Endodermal cell (in vitro differentiated cells): ENCODE measurements at regions not wholly inside any gene's neighbourhood (a gene's known extent, or its start where the extent isn't known, plus 50 kb on each side); places are given as distances from the start of the nearest gene placed in this dataset.

Source experiments
- DNase-seq: peaks from one replicate; pipeline ENCODE4 v3.0.0-alpha.2; 2017
- H3K27ac ChIP-seq: 2 replicates; pipeline ENCODE4 v1.5.1; 2013; ENCODE audit warnings: mild to moderate bottlenecking, low read depth, low read length, moderate library complexity
- H3K27me3 ChIP-seq: 2 replicates; pipeline ENCODE4 v1.6.1; 2013; ENCODE audit warnings: mild to moderate bottlenecking, low read length, moderate library complexity; ENCODE audit not compliant: insufficient read depth, control insufficient read depth, poor library complexity, severe bottlenecking
- H3K36me3 ChIP-seq: 2 replicates; pipeline ENCODE4 v1.7.0; 2013; ENCODE audit warnings: mild to moderate bottlenecking, low read length, moderate library complexity; ENCODE audit not compliant: control insufficient read depth, insufficient read depth
- H3K4me1 ChIP-seq: one replicate; pipeline ENCODE4 v1.7.0; 2013; ENCODE audit warnings: low read length; ENCODE audit not compliant: control insufficient read depth, insufficient read depth
- H3K4me3 ChIP-seq: 2 replicates; pipeline ENCODE4 v1.5.1; 2013; ENCODE audit warnings: mild to moderate bottlenecking, low read length, moderate library complexity
- H3K9ac ChIP-seq: 2 replicates; pipeline ENCODE4 v1.6.1; 2013; ENCODE audit warnings: mild to moderate bottlenecking, low read length, moderate library complexity; ENCODE audit not compliant: poor library complexity, severe bottlenecking; ENCODE audit errors: extremely low read depth
- H3K9me3 ChIP-seq: 2 replicates; pipeline ENCODE4 v1.6.1; 2013; ENCODE audit warnings: mild to moderate bottlenecking, low read length, moderate library complexity; ENCODE audit not compliant: control insufficient read depth
- H3K27ac Mint-ChIP-seq: 2 replicates; pipeline ENCODE4 v1.8.0; 2020; ENCODE audit warnings: mixed read lengths
- H3K27me3 Mint-ChIP-seq: 2 replicates; pipeline ENCODE4 v1.8.0; 2021; ENCODE audit warnings: mild to moderate bottlenecking, mixed read lengths; ENCODE audit not compliant: insufficient read depth
- H3K36me3 Mint-ChIP-seq: 2 replicates; pipeline ENCODE4 v1.8.0; 2020; ENCODE audit warnings: low read depth, mixed read lengths
- H3K4me1 Mint-ChIP-seq: 2 replicates; pipeline ENCODE4 v1.8.0; 2020; ENCODE audit warnings: mixed read lengths
- H3K4me3 Mint-ChIP-seq: 2 replicates; pipeline ENCODE4 v1.8.0; 2020; ENCODE audit warnings: mild to moderate bottlenecking, moderate library complexity, mixed read lengths
- H3K9me3 Mint-ChIP-seq: 2 replicates; pipeline ENCODE4 v1.8.0; 2020; ENCODE audit warnings: mild to moderate bottlenecking, mixed read lengths
- CTCF ChIP-seq: fragments of 200-600 bp; sonication (generic); conservative IDR thresholded peaks from 2 replicates; pipeline ENCODE4 v1.5.0; 2021; ENCODE audit warnings: antibody characterized with exemption, mild to moderate bottlenecking
- WGBS, 2 experiments: methylation state at CpG; one replicate each; pipeline versions ENCODE4 v1.1.5 to v1.1.7; 2013; ENCODE audit warnings: missing lambda C conversion rate in 2 of 2, mixed read lengths in 1 of 2; ENCODE audit not compliant: insufficient coverage in 1 of 2, insufficient read length in 1 of 2; 5-methylcytosine and 5-hydroxymethylcytosine counted together

- no peaks in the 10 kb centered on the region for H3K27me3 Mint-ChIP-seq
- H3K9me3 Mint-ChIP-seq: no peaks in the 10 kb centered on the region
- WGBS, 2 experiments: 92% methylated on average over 1 of the region's 1 CpG; no CpG with 5 or more reads in 1 of the 2 experiments
- TF ChIP-seq CTCF: no peak
- H3K9me3 ChIP-seq: no peaks in the 10 kb centered on the region
- no peak overlapping the region for H3K27ac ChIP-seq
- H3K36me3 Mint-ChIP-seq: no peaks in the 10 kb centered on the region
- H3K27me3 ChIP-seq: no peaks in the 10 kb centered on the region
- no peak overlapping the region for H3K27ac Mint-ChIP-seq
- no peaks in the 10 kb centered on the region for H3K4me1 ChIP-seq
- H3K4me3 ChIP-seq: no peak overlapping the region
- no peak overlapping the region for H3K9ac ChIP-seq
- H3K4me1 Mint-ChIP-seq: no peaks in the 10 kb centered on the region
- H3K4me3 Mint-ChIP-seq: no peak overlapping the region
- no peaks in the 10 kb centered on the region for H3K36me3 ChIP-seq
- DNase-seq: no peak
Observed at GRCh38 chr2:153027533-153027932, 309.1 kb downstream of the ARL6IP6 start.

- Mint-ChIP-seq H3K27me3 (no peaks in the 10 kb centered on the region), H3K36me3 (peaks cover 7% of the 10 kb centered on the region), H3K27ac (no peak overlapping the region), H3K4me3 (no peak overlapping the region), H3K9me3 (peaks cover 38% of the 10 kb centered on the region), H3K4me1 (no peaks in the 10 kb centered on the region)
- no peaks in the 10 kb centered on the region for H3K4me1 ChIP-seq
- H3K9me3 ChIP-seq: peaks cover 37% of the 10 kb centered on the region
- no peak for TF ChIP-seq CTCF
- H3K27ac ChIP-seq: no peak overlapping the region
- no peak overlapping the region for H3K9ac ChIP-seq
- H3K36me3 ChIP-seq: no peaks in the 10 kb centered on the region
- DNase-seq: no peak
- H3K4me3 ChIP-seq: no peak overlapping the region
- no peaks in the 10 kb centered on the region for H3K27me3 ChIP-seq
- 90 to 93% methylated on average over 2 of the region's 2 CpGs for WGBS, 2 experiments
Observed at GRCh38 chr2:153020201-153020600, 301.8 kb downstream of the ARL6IP6 start.

DNA sequence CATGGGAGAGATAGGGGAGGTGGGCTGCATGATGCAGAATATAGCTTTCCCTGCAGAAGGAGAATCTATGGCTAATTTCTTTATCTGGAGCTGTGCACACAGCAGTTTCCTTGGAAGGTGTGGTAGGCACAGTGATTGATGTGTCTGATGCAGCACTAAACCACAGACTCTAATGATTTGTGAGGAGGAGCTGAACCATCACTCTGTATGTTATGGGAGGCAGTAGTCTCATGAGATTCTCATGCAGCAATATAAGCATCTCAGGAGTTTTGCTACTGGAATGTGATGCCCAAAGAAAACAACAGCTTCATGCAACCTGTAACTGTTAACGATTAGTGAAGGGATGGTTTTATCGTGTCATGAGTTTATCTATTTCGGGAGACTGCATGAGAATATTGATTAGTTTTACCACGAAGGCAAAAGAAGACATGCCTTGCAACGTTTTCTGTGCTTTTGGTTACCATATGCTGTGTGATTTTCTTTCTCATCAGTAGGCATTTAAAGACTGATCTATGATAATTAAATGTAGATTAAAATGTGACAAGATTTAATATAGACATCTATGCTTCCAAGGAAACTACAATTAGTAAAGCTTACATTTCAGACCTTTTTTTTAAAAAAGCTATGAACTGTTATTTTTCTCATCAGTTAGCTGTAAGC is 286.8 kb downstream of the ARL6IP6 start:
- H3K27me3 ChIP-seq: no peaks in the 10 kb centered on the region
- WGBS, 2 experiments: 83 to 87% methylated on average over 5 of the region's 5 CpGs
- Mint-ChIP-seq H3K4me3 (no peak overlapping the region), H3K36me3 (no peaks in the 10 kb centered on the region), H3K27ac (no peak overlapping the region), H3K4me1 (no peaks in the 10 kb centered on the region), H3K9me3 (peaks cover 2% of the 10 kb centered on the region), H3K27me3 (no peaks in the 10 kb centered on the region)
- no peak overlapping the region for H3K9ac ChIP-seq
- TF ChIP-seq CTCF: no peak
- H3K4me3 ChIP-seq: no peak overlapping the region
- H3K36me3 ChIP-seq: no peaks in the 10 kb centered on the region
- no peak overlapping the region for H3K27ac ChIP-seq
- no peak for DNase-seq
- no peaks in the 10 kb centered on the region for H3K9me3 ChIP-seq
- H3K4me1 ChIP-seq: no peaks in the 10 kb centered on the region
